C4-2B (cell line): ENCODE measurements at regions not wholly inside any gene's neighbourhood (a gene's known extent, or its start where the extent isn't known, plus 50 kb on each side); places are given as distances from the start of the nearest gene placed in this dataset.

Experiments used
- CTCF ChIP-seq: fragments of 450-650 bp; conservative IDR thresholded peaks from 2 replicates; pipeline ENCODE4 v1.5.1; 2017; ENCODE audit warnings: mild to moderate bottlenecking
- ZFX ChIP-seq: fragments of 450-650 bp; IDR thresholded peaks from 2 replicates; pipeline ENCODE4 v1.6.1; 2017

- TF ChIP-seq CTCF (no peak), ZFX (no peak)
Measured at GRCh38 chr5:128772356-128772755, 192.9 kb upstream of the SLC27A6 start.
